ENCODE measurements at regions not wholly inside any gene's neighbourhood (a gene's known extent, or its start where the extent isn't known, plus 50 kb on each side); places are given as distances from the start of the nearest gene placed in this dataset.

DNA sequence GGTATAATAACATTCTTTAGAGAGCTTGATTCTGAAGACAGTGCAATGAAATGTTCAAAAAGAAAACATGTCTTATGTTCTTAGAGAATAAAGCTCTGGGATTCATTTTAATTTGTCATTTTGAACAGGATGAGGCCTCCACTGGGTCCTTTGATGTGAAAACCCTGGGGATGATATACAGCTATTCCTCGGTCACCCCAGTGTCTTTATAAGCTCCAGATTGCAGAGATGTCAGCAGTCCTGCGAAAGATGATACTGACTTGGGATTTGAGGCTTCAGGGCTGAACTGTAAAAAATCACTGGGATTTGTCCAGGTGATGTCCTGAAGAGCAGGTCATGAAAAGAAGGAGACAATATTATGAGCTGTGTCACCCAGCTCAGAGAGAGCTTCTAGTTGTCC lies 529.7 kb upstream of the ZNF608 start:
- TF ChIP-seq CTCF (IDR thresholded peaks at IDR 0.05): no peak
- no peak for DNase-seq (ENCODE audit: low spot score)
- ATAC-seq (ENCODE audit: low FRiP score): no peak

DNA sequence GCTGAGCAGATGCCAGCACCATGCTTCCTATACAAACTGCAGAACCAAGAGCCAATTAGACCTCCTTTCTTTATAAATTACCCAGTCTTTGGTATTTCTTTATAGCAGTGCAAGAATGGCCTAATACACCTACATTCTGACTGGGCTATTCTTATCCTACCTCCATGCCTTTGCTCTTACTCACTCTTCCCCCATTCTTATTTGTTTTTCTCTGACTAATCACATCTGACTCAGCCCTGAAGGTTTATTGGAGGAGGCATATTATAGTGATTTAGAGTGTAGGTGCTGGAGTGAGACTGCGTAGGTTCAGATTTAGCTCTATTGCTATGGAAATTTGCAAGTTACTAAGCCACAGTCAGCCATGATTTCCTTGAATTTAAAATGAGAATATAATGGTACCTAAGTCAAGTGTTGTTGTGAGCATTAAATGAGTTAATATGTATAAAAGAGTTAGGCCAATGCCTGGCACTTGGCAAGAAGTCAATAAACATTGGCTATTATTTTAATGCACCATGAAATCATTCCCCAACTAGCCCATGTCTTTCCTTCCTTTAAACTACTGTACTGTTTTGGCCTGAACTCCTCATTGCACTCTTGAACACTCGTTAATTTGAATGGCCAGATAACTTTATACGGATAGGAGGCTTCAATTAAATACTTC lies 531.2 kb upstream of the ZNF608 start:
- ATAC-seq (ENCODE audit: low FRiP score): peak; percentile 71
- TF ChIP-seq CTCF (IDR thresholded peaks at IDR 0.05): no peak
- DNase-seq (ENCODE audit: low spot score): no peak

GRCh38 chr5:125278711-125279110 lies 532.3 kb upstream of the ZNF608 start:
- TF ChIP-seq CTCF (IDR thresholded peaks at IDR 0.05): no peak
- no peak for ATAC-seq (ENCODE audit: low FRiP score)
- DNase-seq (ENCODE audit: low spot score): no peak

- no peak for TF ChIP-seq CTCF (IDR thresholded peaks at IDR 0.05)
- DNase-seq (ENCODE audit: low spot score) (no peak), ATAC-seq (ENCODE audit: low FRiP score) (no peak)
These were observed 535.2 kb upstream of the ZNF608 start for GRCh38 chr5:125281667-125282066.

GRCh38 chr5:125283372-125283771 lies 536.9 kb upstream of the ZNF608 start:
- ATAC-seq (ENCODE audit: low FRiP score) (no peak), DNase-seq (ENCODE audit: low spot score) (no peak)
- no peak for TF ChIP-seq CTCF (IDR thresholded peaks at IDR 0.05)

GRCh38 chr5:125286271-125286670 lies 539.8 kb upstream of the ZNF608 start:
- DNase-seq (ENCODE audit: low spot score) (no peak), ATAC-seq (ENCODE audit: low FRiP score) (no peak)
- TF ChIP-seq CTCF (IDR thresholded peaks at IDR 0.05): no peak

DNA sequence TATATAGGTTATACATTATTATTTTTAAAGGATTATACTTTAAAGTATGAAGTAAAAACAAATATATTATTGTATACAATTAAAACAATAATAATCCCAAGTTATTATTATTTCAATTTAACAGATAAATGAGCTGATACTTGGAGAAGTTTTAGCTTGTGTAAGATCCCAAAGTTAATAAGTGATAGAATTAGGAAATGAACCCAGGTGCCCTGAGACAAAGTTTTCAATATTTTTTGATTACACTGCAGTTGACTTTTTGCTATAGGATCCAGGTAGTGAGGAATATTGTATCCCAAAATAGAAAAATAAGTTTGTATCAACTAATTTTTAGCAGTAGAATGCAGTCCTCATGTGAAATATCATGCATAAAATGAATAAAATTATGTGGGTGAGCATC lies 543.2 kb upstream of the ZNF608 start:
- TF ChIP-seq CTCF (IDR thresholded peaks at IDR 0.05): no peak
- DNase-seq (ENCODE audit: low spot score) (no peak), ATAC-seq (ENCODE audit: low FRiP score) (no peak)

Measured in omental fat pad (tissue), 3 donors.